Neural crest cell (in vitro differentiated cells): ENCODE measurements at regions not wholly inside any gene's neighbourhood (a gene's known extent, or its start where the extent isn't known, plus 50 kb on each side); places are given as distances from the start of the nearest gene placed in this dataset.

ENCODE experiments used
- DNase-seq: peaks from one replicate; pipeline ENCODE4 v3.0.0; 2021; ENCODE audit warnings: low read depth, mixed read lengths, low spot score
- H3K27ac Mint-ChIP-seq: one replicate; pipeline ENCODE4 v1.8.0; 2021; ENCODE audit warnings: mild to moderate bottlenecking, mixed read lengths; ENCODE audit not compliant: unreplicated experiment
- H3K27me3 Mint-ChIP-seq: 2 replicates; pipeline ENCODE4 v1.8.0; 2021; ENCODE audit warnings: low read depth, mild to moderate bottlenecking, mixed read lengths
- H3K36me3 Mint-ChIP-seq: 2 replicates; pipeline ENCODE4 v1.8.0; 2021; ENCODE audit warnings: low read depth, mild to moderate bottlenecking, mixed read lengths
- H3K4me1 Mint-ChIP-seq: 2 replicates; pipeline ENCODE4 v1.8.0; 2021; ENCODE audit warnings: mixed read lengths
- H3K4me3 Mint-ChIP-seq: one replicate; pipeline ENCODE4 v1.8.0; 2021; ENCODE audit warnings: mild to moderate bottlenecking, mixed read lengths
- H3K9me3 Mint-ChIP-seq: 2 replicates; pipeline ENCODE4 v1.8.0; 2021; ENCODE audit warnings: mixed read lengths
- CTCF ChIP-seq: fragments of 200-600 bp; sonication (generic); conservative IDR thresholded peaks from 2 replicates; pipeline ENCODE4 v1.5.0; 2021; ENCODE audit warnings: antibody characterized with exemption, mild to moderate bottlenecking

GRCh38 chr16:73356401-73357079, 308.6 kb upstream of the ZFHX3 start:
- H3K27ac Mint-ChIP-seq = no peak overlapping the region
- H3K4me3 Mint-ChIP-seq = no peak overlapping the region
- no peaks in the 10 kb centered on the region for H3K36me3 Mint-ChIP-seq
- H3K4me1 Mint-ChIP-seq = peaks cover 32% of the 10 kb centered on the region
- H3K27me3 Mint-ChIP-seq = no peaks in the 10 kb centered on the region
- no peak for TF ChIP-seq CTCF
- DNase-seq = no peak
- no peaks in the 10 kb centered on the region for H3K9me3 Mint-ChIP-seq

- no peak for TF ChIP-seq CTCF
- Mint-ChIP-seq H3K27me3 (no peaks in the 10 kb centered on the region), H3K36me3 (no peaks in the 10 kb centered on the region), H3K27ac (no peak overlapping the region), H3K9me3 (no peaks in the 10 kb centered on the region), H3K4me1 (peaks cover 38% of the 10 kb centered on the region), H3K4me3 (no peak overlapping the region)
- no peak for DNase-seq
Measured at GRCh38 chr16:73355981-73356380, 308.1 kb upstream of the ZFHX3 start.

GRCh38 chr16:73354434-73354833, 306.5 kb upstream of the ZFHX3 start:
- Mint-ChIP-seq H3K27me3 (no peaks in the 10 kb centered on the region), H3K36me3 (no peaks in the 10 kb centered on the region), H3K4me1 (peaks cover 42% of the 10 kb centered on the region), H3K9me3 (no peaks in the 10 kb centered on the region), H3K4me3 (no peak overlapping the region), H3K27ac (peak overlapping the region; percentile 4)
- TF ChIP-seq CTCF = no peak
- DNase-seq = no peak

- no peak for DNase-seq
- Mint-ChIP-seq H3K36me3 (no peaks in the 10 kb centered on the region), H3K27me3 (no peaks in the 10 kb centered on the region), H3K4me3 (no peak overlapping the region), H3K27ac (no peak overlapping the region), H3K4me1 (peaks cover 39% of the 10 kb centered on the region), H3K9me3 (no peaks in the 10 kb centered on the region)
- no peak for TF ChIP-seq CTCF
Measured at GRCh38 chr16:73350707-73351452, 303.0 kb upstream of the ZFHX3 start.

- H3K36me3 Mint-ChIP-seq = no peaks in the 10 kb centered on the region
- no peak for DNase-seq
- H3K4me3 Mint-ChIP-seq = no peak overlapping the region
- TF ChIP-seq CTCF = no peak
- no peaks in the 10 kb centered on the region for H3K9me3 Mint-ChIP-seq
- peaks cover 17% of the 10 kb centered on the region for H3K4me1 Mint-ChIP-seq
- H3K27ac Mint-ChIP-seq = no peak overlapping the region
- no peaks in the 10 kb centered on the region for H3K27me3 Mint-ChIP-seq
Measured at GRCh38 chr16:73347500-73348375, 299.8 kb upstream of the ZFHX3 start.
